ENCODE measurements at regions not wholly inside any gene's neighbourhood (a gene's known extent, or its start where the extent isn't known, plus 50 kb on each side); places are given as distances from the start of the nearest gene placed in this dataset.

- Histone ChIP-seq H3K9me2 (ENCODE audit: insufficient read depth, low read length) (no peaks in the 10 kb centered on the region), H3K4me1 (ENCODE audit: insufficient read depth, low read length, poor library complexity, severe bottlenecking) (no peaks in the 10 kb centered on the region), H3K27ac (ENCODE audit: low read depth, low read length, poor library complexity, severe bottlenecking) (no peak overlapping the region), H2AFZ (ENCODE audit: low read length) (no peak overlapping the region), H3K79me2 (ENCODE audit: insufficient read depth, low read depth, low read length) (no peaks in the 10 kb centered on the region), H3K9me3 (ENCODE audit: low read length) (no peaks in the 10 kb centered on the region), H3K4me3 (ENCODE audit: low read depth, low read length, poor library complexity, severe bottlenecking) (no peak overlapping the region), H3K36me3 (ENCODE audit: insufficient read depth, low read length) (no peaks in the 10 kb centered on the region), H3K4me2 (ENCODE audit: low read length) (no peak overlapping the region), H4K20me1 (ENCODE audit: insufficient read depth, low read length) (no peaks in the 10 kb centered on the region)
- intact Hi-C loops (cut with micrococcal nuclease; ENCODE audit: unreplicated experiment), result no loop called here
- POLR2A ChIA-PET, result interaction anchor here (0.7 kb wide), 1 partner anchor 120 kb away, joined by 3 read pairs; no protein-coding TSS in a partner anchor
- BruUV-seq (replicated peaks), result no TSS peak
- TF ChIP-seq EZH2phosphoT487 (IDR thresholded peaks at IDR 0.05; ENCODE audit: borderline replicate concordance, low read depth, low read length), result no peak
- TF ChIP-seq, protein P1, sequence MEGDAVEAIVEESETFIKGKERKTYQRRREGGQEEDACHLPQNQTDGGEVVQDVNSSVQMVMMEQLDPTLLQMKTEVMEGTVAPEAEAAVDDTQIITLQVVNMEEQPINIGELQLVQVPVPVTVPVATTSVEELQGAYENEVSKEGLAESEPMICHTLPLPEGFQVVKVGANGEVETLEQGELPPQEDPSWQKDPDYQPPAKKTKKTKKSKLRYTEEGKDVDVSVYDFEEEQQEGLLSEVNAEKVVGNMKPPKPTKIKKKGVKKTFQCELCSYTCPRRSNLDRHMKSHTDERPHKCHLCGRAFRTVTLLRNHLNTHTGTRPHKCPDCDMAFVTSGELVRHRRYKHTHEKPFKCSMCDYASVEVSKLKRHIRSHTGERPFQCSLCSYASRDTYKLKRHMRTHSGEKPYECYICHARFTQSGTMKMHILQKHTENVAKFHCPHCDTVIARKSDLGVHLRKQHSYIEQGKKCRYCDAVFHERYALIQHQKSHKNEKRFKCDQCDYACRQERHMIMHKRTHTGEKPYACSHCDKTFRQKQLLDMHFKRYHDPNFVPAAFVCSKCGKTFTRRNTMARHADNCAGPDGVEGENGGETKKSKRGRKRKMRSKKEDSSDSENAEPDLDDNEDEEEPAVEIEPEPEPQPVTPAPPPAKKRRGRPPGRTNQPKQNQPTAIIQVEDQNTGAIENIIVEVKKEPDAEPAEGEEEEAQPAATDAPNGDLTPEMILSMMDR (conservative IDR thresholded peaks at IDR 0.05; ENCODE audit: low read length), result no peak
- DNase-seq (ENCODE audit: low spot score), result no peak
- CTCF ChIA-PET (ENCODE audit: unreplicated experiment), result no interaction called here
These were observed 211.4 kb upstream of the TUSC1 start for GRCh38 chr9:25889661-25890060.

DNA sequence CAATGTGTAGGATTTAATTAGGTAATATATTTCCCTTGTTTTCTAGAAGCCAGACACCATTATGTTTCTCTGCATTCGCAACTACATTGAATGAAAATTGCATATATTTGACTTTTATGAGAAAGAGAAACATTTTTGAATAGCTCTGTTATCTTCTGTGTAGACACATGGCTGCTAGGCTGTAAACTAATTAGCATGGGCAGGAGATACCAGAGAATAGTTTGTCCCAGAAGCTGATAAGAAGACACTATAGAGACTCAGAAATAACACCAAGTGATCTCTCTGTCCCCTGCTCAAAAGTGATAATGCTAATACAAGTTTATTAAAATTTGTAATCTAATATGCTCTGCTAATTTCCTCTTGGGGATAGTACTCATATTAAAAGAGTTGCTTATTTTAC, 198.0 kb upstream of the TUSC1 start:
- ChIA-PET POLR2A (no interaction called here), CTCF (ENCODE audit: unreplicated experiment) (no interaction called here)
- TF ChIP-seq, protein P1 (conservative IDR thresholded peaks at IDR 0.05; ENCODE audit: low read length), result no peak
- no peak for TF ChIP-seq EZH2phosphoT487 (IDR thresholded peaks at IDR 0.05; ENCODE audit: borderline replicate concordance, low read depth, low read length)
- H2AFZ ChIP-seq (ENCODE audit: low read length), result no peak overlapping the region
- no peaks in the 10 kb centered on the region for H4K20me1 ChIP-seq (ENCODE audit: insufficient read depth, low read length)
- BruUV-seq (replicated peaks), result no TSS peak
- no peaks in the 10 kb centered on the region for H3K9me2 ChIP-seq (ENCODE audit: insufficient read depth, low read length)
- intact Hi-C loops (cut with micrococcal nuclease; ENCODE audit: unreplicated experiment), result no loop called here
- no peak for DNase-seq (ENCODE audit: low spot score)
- H3K4me2 ChIP-seq (ENCODE audit: low read length), result no peak overlapping the region
- no peaks in the 10 kb centered on the region for H3K4me1 ChIP-seq (ENCODE audit: insufficient read depth, low read length, poor library complexity, severe bottlenecking)
- no peak overlapping the region for H3K27ac ChIP-seq (ENCODE audit: low read depth, low read length, poor library complexity, severe bottlenecking)
- H3K79me2 ChIP-seq (ENCODE audit: insufficient read depth, low read depth, low read length), result no peaks in the 10 kb centered on the region
- H3K9me3 ChIP-seq (ENCODE audit: low read length), result no peaks in the 10 kb centered on the region
- no peaks in the 10 kb centered on the region for H3K36me3 ChIP-seq (ENCODE audit: insufficient read depth, low read length)
- no peak overlapping the region for H3K4me3 ChIP-seq (ENCODE audit: low read depth, low read length, poor library complexity, severe bottlenecking)

DNA sequence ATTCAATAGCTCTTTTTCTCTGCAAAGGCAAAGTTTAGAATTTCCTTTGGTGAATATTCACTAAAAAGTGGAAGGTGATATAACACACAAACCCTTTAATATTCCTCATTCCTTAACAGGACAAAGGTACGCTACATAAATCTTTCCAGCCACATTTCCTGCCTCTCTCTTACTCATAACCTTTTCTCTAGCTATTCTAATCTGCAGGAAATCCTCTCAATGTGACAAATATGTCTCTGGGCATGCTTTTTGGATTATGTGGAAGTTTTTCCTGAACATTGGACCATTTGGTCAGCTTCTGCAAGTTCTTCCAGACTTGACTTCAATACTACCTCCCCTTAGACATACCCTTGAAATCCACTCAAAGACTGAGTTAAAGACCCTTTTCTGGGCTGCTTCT, 186.3 kb upstream of the TUSC1 start:
- H4K20me1 ChIP-seq (ENCODE audit: insufficient read depth, low read length), result no peaks in the 10 kb centered on the region
- no peak overlapping the region for H3K4me2 ChIP-seq (ENCODE audit: low read length)
- no peaks in the 10 kb centered on the region for H3K9me3 ChIP-seq (ENCODE audit: low read length)
- ChIA-PET POLR2A (no interaction called here), CTCF (ENCODE audit: unreplicated experiment) (interaction anchor here (0.8 kb wide), 1 partner anchor 232 kb away, joined by 3 read pairs; no protein-coding TSS in a partner anchor)
- intact Hi-C loops (cut with micrococcal nuclease; ENCODE audit: unreplicated experiment), result no loop called here
- DNase-seq (ENCODE audit: low spot score), result no peak
- no peaks in the 10 kb centered on the region for H3K79me2 ChIP-seq (ENCODE audit: insufficient read depth, low read depth, low read length)
- no peak overlapping the region for H3K4me3 ChIP-seq (ENCODE audit: low read depth, low read length, poor library complexity, severe bottlenecking)
- no peak for TF ChIP-seq EZH2phosphoT487 (IDR thresholded peaks at IDR 0.05; ENCODE audit: borderline replicate concordance, low read depth, low read length)
- no peak overlapping the region for H2AFZ ChIP-seq (ENCODE audit: low read length)
- H3K9me2 ChIP-seq (ENCODE audit: insufficient read depth, low read length), result no peaks in the 10 kb centered on the region
- BruUV-seq (replicated peaks), result no TSS peak
- H3K4me1 ChIP-seq (ENCODE audit: insufficient read depth, low read length, poor library complexity, severe bottlenecking), result no peaks in the 10 kb centered on the region
- H3K27ac ChIP-seq (ENCODE audit: low read depth, low read length, poor library complexity, severe bottlenecking), result no peak overlapping the region
- H3K36me3 ChIP-seq (ENCODE audit: insufficient read depth, low read length), result no peaks in the 10 kb centered on the region

Measured in OCI-LY7 (cell line).